Pancreas (tissue), 10 donors: ENCODE measurements at regions not wholly inside any gene's neighbourhood (a gene's known extent, or its start where the extent isn't known, plus 50 kb on each side); places are given as distances from the start of the nearest gene placed in this dataset.

ENCODE experiments used
- ATAC-seq, 4 donors: fragments of 200-7000 bp; cut with Tn5 transposase; one replicate each; pipeline versions ENCODE4 v1.8.0 to v1.9.1; 2020; ENCODE audit warnings: mild to moderate bottlenecking in 4 of 4, moderate library complexity in 4 of 4
- DNase-seq, 6 donors: peaks; one replicate each; pipeline ENCODE4 v3.0.0-alpha.2; 2020
- FAIRE-seq: peaks from 2 replicates; lab custom pipeline; 2012; peaks lifted over from hg19 to GRCh38; lab: Jason Lieb, UNC
- H3K27ac ChIP-seq, 4 donors: fragments of 200-600 bp; sonication (generic); 1 replicate in 3 of 4; 2 replicates in 1 of 4; pipeline versions ENCODE4 v1.5.0 to v1.8.0; 2020
- H3K27me3 ChIP-seq, 4 donors: fragments of 200-600 bp; one replicate each; pipeline ENCODE4 v1.8.0; 2021
- H3K36me3 ChIP-seq, 3 donors: fragments of 200-600 bp; sonication (generic) in 1 of 3; one replicate each; pipeline versions ENCODE4 v1.5.0 to v1.8.0; 2020 to 2021
- H3K4me1 ChIP-seq, 3 donors: fragments of 200-600 bp; one replicate each; pipeline ENCODE4 v1.8.0; 2021
- H3K4me3 ChIP-seq, 4 donors: fragments of 200-600 bp; sonication (generic) in 2 of 4; one replicate each; pipeline versions ENCODE4 v1.5.0 to v1.8.0; 2020 to 2021
- H3K9me3 ChIP-seq, 4 donors: fragments of 200-600 bp; one replicate each; pipeline ENCODE4 v1.8.0; 2021
- WGBS, 2 donors: extraction: QIAGEN DNeasy Blood & Tissue Kit; methylation state at CpG; one replicate each; pipeline ENCODE4 v1.1.7; 2013; 5-methylcytosine and 5-hydroxymethylcytosine counted together
- intact Hi-C, 3 donors: fragments of 100-400 bp; cut with DNase I; formaldehyde crosslinking; loops; one replicate each; pipeline versions ENCODE4 v1.11.1 to v1.14.2; 2022
- TF ChIP-seq, protein P1 (sequence below), 4 donors: fragments of 200-600 bp; sonication (generic) in 3 of 4; IDR thresholded peaks; one replicate each; pipeline versions ENCODE4 v1.5.0 to v1.8.0; 2021; ENCODE audit warnings: antibody characterized with exemption in 4 of 4
- donor health status: healthy with polysubstance abuse.
- donor health status: DM: no; HTN: no; CAD: no; lungs with moderate emphysema.
- donor health status: DM: no; HTN: no; CAD: no.
- donor health status: control.
- donor health status: control.
- donor health status: Bipolar disorder and iron deficiency.
- donor health status: DM: yes; HTN: yes; CAD: no.
- donor health status: DM: no; HTN: no; CAD: no.
- donor health status: DM: no; HTN: no; CAD: no.
- donor health status: DM: yes; HTN: yes; CAD: no.

DNA sequence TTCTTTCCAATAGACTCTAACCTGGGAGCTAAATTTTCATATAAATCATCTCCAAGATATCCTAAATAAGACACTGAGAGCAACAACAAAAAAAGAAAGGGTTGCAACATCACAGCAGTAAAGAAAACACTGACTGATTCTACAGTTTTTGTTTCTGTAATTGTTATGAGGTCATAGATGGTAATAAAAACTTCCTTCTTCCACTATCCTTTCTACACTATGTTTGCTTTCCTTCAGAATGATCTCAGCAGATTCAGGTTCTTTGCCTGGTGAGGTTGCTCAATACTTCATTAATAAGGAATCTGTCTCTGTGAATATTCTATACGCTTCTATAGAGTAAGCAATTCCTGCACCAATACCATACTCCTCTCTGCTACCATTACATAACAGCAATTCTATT lies 835.6 kb upstream of the GRAMD2B start:
- no peak for DNase-seq
- H3K4me1 ChIP-seq: no peaks in the 10 kb centered on the region
- no peak overlapping the region for H3K4me3 ChIP-seq
- no peak for FAIRE-seq
- intact Hi-C loops: no loop called here
- H3K27me3 ChIP-seq: no peaks in the 10 kb centered on the region
- H3K9me3 ChIP-seq: no peaks in the 10 kb centered on the region
- no peak for ATAC-seq
- H3K27ac ChIP-seq: no peak overlapping the region
- H3K36me3 ChIP-seq: no peaks in the 10 kb centered on the region
- TF ChIP-seq, protein P1, sequence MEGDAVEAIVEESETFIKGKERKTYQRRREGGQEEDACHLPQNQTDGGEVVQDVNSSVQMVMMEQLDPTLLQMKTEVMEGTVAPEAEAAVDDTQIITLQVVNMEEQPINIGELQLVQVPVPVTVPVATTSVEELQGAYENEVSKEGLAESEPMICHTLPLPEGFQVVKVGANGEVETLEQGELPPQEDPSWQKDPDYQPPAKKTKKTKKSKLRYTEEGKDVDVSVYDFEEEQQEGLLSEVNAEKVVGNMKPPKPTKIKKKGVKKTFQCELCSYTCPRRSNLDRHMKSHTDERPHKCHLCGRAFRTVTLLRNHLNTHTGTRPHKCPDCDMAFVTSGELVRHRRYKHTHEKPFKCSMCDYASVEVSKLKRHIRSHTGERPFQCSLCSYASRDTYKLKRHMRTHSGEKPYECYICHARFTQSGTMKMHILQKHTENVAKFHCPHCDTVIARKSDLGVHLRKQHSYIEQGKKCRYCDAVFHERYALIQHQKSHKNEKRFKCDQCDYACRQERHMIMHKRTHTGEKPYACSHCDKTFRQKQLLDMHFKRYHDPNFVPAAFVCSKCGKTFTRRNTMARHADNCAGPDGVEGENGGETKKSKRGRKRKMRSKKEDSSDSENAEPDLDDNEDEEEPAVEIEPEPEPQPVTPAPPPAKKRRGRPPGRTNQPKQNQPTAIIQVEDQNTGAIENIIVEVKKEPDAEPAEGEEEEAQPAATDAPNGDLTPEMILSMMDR (IDR thresholded peaks at IDR 0.05): no peak
- WGBS, 2 donors: 95 to 97% methylated on average over 1 of the region's 1 CpG

DNA sequence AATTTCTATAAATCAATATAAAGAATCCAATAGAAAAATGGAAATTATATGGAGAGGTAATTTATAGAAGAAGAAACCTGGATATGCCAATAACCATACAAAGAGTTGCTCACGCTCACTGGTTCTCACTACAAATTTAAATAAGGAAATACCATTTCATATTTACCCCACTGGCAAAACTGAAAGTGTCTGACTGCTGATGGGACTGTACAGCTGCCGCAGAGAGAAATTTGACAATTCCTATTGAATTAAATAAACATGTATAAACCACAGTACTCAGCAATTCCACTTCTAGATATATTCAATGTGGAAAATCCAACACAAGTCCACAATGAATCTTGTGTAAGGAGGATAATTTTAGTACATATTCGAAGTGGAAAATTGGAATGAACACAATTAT lies 830.4 kb upstream of the GRAMD2B start:
- TF ChIP-seq, protein P1 (IDR thresholded peaks at IDR 0.05): no peak
- ATAC-seq (no peak), FAIRE-seq (no peak), DNase-seq (no peak)
- H3K9me3 ChIP-seq: no peaks in the 10 kb centered on the region
- no peaks in the 10 kb centered on the region for H3K27me3 ChIP-seq
- H3K4me3 ChIP-seq: no peak overlapping the region
- intact Hi-C loops: no loop called here
- WGBS, 2 donors: 85 to 96% methylated on average over 3 of the region's 3 CpGs
- no peaks in the 10 kb centered on the region for H3K36me3 ChIP-seq
- no peak overlapping the region for H3K27ac ChIP-seq
- no peaks in the 10 kb centered on the region for H3K4me1 ChIP-seq

DNA sequence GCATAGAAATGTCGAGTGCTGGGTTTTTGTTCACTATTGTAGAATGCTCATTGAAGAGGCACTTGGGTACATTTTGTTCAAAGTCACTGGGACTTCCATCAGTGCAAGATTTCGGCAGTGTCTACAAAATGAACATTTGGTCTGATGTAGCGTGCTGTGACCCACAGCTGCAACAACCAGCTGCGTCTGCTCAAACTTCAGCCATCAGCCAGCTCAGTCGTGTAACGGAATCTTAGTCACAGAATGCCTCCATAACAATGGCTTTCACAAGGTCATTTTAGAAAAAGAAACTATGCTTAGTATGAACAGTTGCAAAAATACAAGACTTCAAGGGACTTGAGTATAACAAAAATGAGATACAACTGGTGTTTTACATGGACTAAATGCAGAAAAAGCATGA lies 828.1 kb upstream of the GRAMD2B start:
- H3K27ac ChIP-seq: no peak overlapping the region
- H3K9me3 ChIP-seq: no peaks in the 10 kb centered on the region
- no peaks in the 10 kb centered on the region for H3K4me1 ChIP-seq
- ATAC-seq (no peak), DNase-seq (no peak), FAIRE-seq (no peak)
- no peak overlapping the region for H3K4me3 ChIP-seq
- no peaks in the 10 kb centered on the region for H3K27me3 ChIP-seq
- no peaks in the 10 kb centered on the region for H3K36me3 ChIP-seq
- intact Hi-C loops: no loop called here
- 76 to 83% methylated on average over 6 of the region's 6 CpGs for WGBS, 2 donors
- TF ChIP-seq, protein P1 (IDR thresholded peaks at IDR 0.05): no peak

DNA sequence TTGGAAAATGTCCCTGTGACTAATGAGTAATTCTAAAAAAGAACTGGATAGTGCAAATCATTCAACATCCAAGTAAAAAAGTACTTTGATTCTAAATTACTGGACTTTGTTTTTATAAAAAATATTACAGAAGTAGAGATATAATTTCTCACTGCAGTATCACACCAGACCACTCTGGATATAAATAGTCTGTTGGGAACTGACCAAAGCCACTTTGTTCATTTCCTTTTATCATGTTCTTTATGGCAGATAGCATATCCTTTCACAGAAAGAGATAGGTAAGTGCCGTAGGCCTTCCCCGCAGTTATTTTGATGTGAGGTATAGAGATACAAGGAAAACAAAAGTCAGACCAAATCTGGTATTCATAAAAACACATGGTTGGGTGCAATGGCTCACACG lies 827.4 kb upstream of the GRAMD2B start:
- FAIRE-seq: no peak
- WGBS, 2 donors: 86 to 88% methylated on average over 3 of the region's 3 CpGs

DNA sequence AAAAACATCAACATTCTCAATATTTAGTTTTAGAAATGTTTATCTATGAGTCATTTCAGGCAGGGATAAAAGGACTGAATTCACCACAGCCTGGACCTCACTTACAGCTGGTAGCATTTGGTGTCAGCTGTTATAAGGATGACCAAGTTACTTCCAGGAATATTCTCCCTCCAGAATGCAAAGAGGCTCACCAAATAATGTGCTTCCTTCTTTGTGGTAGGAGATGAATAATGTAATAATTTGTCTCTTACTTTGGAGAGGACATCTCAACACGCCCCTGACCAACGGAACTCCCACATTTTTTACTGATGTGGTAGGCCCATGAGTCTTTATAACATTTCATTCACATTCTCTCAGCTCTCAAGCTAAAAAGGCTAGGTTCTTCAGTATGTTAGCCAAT lies 825.9 kb upstream of the GRAMD2B start:
- intact Hi-C loops: no loop called here
- FAIRE-seq: no peak
- H3K4me1 ChIP-seq: no peaks in the 10 kb centered on the region
- no peak for DNase-seq
- H3K27me3 ChIP-seq: no peaks in the 10 kb centered on the region
- H3K9me3 ChIP-seq: no peaks in the 10 kb centered on the region
- H3K27ac ChIP-seq: no peak overlapping the region
- WGBS, 2 donors: 89 to 94% methylated on average over 2 of the region's 2 CpGs
- TF ChIP-seq, protein P1 (IDR thresholded peaks at IDR 0.05): no peak
- H3K4me3 ChIP-seq: no peak overlapping the region
- no peaks in the 10 kb centered on the region for H3K36me3 ChIP-seq
- peak in 1 of 4 donors; percentile 14 for ATAC-seq

More for the DNA sequence above, 827.4 kb upstream of the GRAMD2B start:
- DNase-seq (no peak), ATAC-seq (no peak)
- TF ChIP-seq, protein P1 (IDR thresholded peaks at IDR 0.05): no peak
- Histone ChIP-seq H3K36me3 (no peaks in the 10 kb centered on the region), H3K27me3 (no peaks in the 10 kb centered on the region), H3K9me3 (no peaks in the 10 kb centered on the region), H3K4me3 (no peak overlapping the region), H3K4me1 (no peaks in the 10 kb centered on the region), H3K27ac (no peak overlapping the region)
- intact Hi-C loops: no loop called here
